ENCODE measurements at regions not wholly inside any gene's neighbourhood (a gene's known extent, or its start where the extent isn't known, plus 50 kb on each side); places are given as distances from the start of the nearest gene placed in this dataset.

- TF ChIP-seq POLR2A (IDR thresholded peaks at IDR 0.05; ENCODE audit: low read depth, low read length) (no peak), POLR2AphosphoS5 (IDR thresholded peaks at IDR 0.05; ENCODE audit: low read depth, low read length) (no peak), POU2F2 (IDR thresholded peaks at IDR 0.05; ENCODE audit: low read depth, low read length) (no peak), TAF1 (IDR thresholded peaks at IDR 0.05; ENCODE audit: low read depth, low read length) (no peak), SPI1 (IDR thresholded peaks at IDR 0.05; ENCODE audit: low read depth, low read length) (no peak), PAX5 (IDR thresholded peaks at IDR 0.05; ENCODE audit: insufficient read depth, low read length, severe bottlenecking) (no peak)
Observed at GRCh38 chr12:86663716-86664115, 407.5 kb upstream of the MGAT4C start.

All from GM12891 (cell line).